Neural cell (in vitro differentiated cells): ENCODE measurements at regions not wholly inside any gene's neighbourhood (a gene's known extent, or its start where the extent isn't known, plus 50 kb on each side); places are given as distances from the start of the nearest gene placed in this dataset.

ENCODE experiments used
- EP300 ChIP-seq: fragments of 450-650 bp; conservative IDR thresholded peaks from 2 replicates; pipeline ENCODE4 v1.6.1; 2014; ENCODE audit warnings: antibody characterized with exemption, mild to moderate bottlenecking, moderate library complexity; ENCODE audit not compliant: poor library complexity, severe bottlenecking
- POLR2AphosphoS5 ChIP-seq: IDR thresholded peaks from 2 replicates; pipeline ENCODE4 v1.6.1; 2012
- TF ChIP-seq, protein P1 (sequence below): fragments of 450-650 bp; IDR thresholded peaks from 2 replicates; pipeline ENCODE4 v1.5.1; 2014; ENCODE audit warnings: antibody characterized with exemption, mild to moderate bottlenecking, moderate library complexity; ENCODE audit not compliant: poor library complexity, severe bottlenecking

DNA sequence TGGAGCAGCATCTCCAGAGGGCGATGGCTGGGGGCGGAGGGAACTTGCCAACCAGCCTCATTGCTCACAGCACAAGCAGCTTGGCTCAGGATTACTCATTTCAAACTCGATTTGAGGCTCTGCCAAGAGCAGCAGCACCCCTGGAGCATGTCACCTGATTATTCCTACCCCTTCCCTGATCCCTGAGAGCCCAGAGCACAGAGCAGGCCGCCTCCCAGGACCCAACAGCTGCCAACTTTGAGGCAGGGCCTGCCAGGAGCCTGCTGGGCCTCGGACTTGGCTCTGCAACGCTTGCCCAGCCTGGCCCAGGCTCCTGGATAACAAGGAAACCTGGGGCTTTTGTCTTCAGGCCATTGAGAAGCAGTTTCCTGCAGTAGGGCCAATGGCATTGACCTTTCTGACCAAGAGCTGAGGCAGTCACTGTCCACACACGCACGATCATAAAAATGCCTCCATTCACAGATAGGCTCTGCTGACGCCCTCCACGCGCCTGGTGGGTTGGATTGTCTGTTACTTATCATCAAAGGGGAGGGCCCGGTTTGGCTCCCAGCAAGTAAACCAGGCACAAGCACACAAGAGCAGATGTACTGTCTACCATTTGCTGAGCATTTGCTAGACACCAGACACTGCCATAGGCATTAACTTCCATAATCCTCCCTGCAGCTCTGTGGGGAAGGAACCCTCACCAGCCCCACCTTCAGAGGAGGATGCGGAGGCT, 406.6 kb upstream of the EEF2KMT start:
- TF ChIP-seq, protein P1, sequence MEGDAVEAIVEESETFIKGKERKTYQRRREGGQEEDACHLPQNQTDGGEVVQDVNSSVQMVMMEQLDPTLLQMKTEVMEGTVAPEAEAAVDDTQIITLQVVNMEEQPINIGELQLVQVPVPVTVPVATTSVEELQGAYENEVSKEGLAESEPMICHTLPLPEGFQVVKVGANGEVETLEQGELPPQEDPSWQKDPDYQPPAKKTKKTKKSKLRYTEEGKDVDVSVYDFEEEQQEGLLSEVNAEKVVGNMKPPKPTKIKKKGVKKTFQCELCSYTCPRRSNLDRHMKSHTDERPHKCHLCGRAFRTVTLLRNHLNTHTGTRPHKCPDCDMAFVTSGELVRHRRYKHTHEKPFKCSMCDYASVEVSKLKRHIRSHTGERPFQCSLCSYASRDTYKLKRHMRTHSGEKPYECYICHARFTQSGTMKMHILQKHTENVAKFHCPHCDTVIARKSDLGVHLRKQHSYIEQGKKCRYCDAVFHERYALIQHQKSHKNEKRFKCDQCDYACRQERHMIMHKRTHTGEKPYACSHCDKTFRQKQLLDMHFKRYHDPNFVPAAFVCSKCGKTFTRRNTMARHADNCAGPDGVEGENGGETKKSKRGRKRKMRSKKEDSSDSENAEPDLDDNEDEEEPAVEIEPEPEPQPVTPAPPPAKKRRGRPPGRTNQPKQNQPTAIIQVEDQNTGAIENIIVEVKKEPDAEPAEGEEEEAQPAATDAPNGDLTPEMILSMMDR = no peak
- TF ChIP-seq POLR2AphosphoS5 (no peak), EP300 (no peak)
